HG03108 (cell line): ENCODE measurements at regions not wholly inside any gene's neighbourhood (a gene's known extent, or its start where the extent isn't known, plus 50 kb on each side); places are given as distances from the start of the nearest gene placed in this dataset.
"Not testable (repeated sequence)": the region's sequence is repeated elsewhere in the genome, so short reads cannot be mapped to it uniquely, and the experiment has no call there.

Source experiments
- ATAC-seq: cut with Tn5 transposase; IDR thresholded peaks from one replicate; pipeline ENCODE4 v1.9.1; 2021; ENCODE audit warnings: moderate library complexity; ENCODE audit not compliant: unreplicated experiment

DNA sequence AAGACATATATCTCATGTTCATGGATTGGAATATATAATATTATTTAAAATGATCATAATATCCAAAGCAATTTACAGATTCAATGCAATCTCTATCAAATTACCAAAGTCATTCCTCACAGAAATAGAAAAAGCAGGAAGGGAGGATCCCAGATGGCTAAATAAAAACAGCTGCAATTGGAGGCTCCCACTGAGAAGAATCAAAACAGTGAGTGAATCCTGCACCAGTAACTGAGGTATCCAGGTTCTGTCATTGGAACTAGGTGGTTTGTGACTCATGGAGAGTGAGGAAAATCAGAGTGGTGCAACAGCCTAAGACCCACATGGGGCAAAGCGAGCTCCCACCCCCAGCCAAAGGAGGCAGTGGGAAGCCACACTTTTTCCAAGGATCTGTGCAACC lies 128.4 kb downstream of the MTERF1 start:
- no peak for ATAC-seq

DNA sequence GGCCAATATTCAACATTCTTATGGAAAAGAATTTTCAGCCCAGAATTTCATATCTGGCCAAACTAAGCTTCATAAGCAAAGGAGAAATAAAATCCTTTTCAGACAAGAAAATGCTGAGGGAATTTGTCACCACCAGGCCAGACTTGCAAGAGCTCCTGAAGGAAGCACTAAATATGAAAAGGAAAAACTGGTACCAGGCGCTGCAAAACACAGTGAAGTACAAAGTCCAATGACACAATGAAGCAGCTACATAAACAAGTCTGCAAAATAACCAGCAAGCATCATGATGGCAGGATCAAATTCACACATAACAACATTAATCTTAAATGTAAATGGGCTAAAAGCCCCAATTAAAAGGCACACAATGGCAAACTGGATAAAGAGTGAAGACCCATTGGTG lies 126.2 kb downstream of the MTERF1 start:
- ATAC-seq: not testable (repeated sequence)

DNA sequence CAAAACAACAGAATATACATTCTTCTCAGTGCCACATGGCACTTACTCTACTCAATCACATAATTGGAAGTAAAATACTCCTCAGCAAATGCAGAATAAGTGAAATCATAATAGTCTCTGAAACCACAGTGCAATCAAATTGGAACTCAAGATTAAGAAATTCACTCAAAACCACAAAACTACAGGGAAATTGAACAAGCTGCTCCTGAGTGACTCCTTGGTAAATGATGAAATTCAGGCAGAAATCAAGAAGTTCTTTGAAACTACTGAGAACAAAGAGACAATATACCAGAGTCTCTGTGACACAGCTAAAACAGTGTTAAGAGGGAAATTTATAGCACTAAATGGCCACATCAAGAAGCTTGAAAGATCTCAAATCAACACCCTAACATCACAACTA lies 125.4 kb downstream of the MTERF1 start:
- not testable (repeated sequence) for ATAC-seq

DNA sequence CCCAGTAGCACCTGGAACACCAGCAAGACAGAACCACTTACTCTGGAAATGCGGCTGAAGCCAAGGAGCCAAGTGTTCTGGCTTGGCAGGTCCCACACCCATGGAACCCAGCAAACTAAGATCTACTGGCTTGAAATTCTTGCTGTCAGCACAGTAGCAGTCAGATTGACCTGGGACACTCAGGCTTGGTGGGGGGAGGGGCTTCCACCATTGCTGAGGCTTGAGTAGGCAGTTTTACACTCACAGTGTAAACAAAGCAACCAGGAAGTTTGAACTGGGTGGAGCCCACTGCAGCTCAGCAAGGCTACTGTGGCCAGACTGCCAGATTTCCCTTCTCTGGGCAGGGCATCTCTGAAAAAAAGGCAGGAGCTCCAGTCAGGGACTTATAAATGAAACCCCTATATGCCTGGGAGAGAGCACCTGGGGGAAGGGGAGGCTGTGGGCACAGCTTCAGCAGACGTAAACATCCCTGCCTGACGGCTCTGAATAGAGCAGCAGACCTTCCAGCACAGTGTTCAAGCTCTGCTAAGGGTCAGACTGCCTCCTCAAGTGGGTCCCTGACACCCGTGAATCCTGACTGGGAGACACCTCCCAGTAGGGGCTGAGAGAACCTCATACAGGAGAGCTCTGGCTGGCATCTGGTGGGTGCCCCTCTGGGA lies 121.2 kb downstream of the MTERF1 start:
- ATAC-seq: no peak

DNA sequence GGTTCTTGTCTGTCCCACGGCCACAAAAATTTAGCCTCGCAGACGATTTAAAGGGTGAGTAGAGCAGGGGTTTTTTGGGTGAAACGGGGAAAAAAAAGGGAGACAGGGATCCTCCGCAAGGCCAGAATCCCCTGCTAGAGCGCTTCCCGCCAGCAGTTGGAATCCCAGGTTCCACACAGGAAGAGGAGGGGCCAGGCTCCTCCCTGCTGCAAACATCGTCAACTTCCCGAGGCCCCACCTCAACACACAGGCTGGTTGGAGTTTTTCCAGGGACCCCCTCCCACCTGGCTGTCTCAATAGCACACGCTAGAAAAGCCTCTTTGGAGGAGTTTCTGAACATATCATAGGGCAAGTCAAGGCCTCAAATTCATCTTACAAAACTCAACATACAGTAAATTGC lies 112.7 kb downstream of the MTERF1 start:
- ATAC-seq: no peak

DNA sequence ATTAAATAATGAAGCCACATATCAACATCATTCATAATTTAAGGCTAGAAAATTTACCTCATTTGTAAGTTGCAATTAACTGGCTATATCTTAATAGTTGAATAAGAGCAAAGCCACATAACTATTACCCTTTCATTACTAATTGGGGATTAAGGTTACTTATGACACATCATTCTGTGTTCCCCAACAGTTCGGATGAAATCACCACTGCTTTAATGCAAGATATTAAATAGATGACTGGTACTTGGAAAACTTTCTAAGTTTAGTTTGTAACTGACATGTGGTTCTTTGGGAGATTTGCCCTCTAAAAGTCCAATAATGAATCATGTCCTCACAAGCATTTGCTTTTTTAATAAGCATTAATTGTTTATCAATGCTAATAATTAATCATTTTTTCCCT lies 109.1 kb downstream of the MTERF1 start:
- no peak for ATAC-seq

DNA sequence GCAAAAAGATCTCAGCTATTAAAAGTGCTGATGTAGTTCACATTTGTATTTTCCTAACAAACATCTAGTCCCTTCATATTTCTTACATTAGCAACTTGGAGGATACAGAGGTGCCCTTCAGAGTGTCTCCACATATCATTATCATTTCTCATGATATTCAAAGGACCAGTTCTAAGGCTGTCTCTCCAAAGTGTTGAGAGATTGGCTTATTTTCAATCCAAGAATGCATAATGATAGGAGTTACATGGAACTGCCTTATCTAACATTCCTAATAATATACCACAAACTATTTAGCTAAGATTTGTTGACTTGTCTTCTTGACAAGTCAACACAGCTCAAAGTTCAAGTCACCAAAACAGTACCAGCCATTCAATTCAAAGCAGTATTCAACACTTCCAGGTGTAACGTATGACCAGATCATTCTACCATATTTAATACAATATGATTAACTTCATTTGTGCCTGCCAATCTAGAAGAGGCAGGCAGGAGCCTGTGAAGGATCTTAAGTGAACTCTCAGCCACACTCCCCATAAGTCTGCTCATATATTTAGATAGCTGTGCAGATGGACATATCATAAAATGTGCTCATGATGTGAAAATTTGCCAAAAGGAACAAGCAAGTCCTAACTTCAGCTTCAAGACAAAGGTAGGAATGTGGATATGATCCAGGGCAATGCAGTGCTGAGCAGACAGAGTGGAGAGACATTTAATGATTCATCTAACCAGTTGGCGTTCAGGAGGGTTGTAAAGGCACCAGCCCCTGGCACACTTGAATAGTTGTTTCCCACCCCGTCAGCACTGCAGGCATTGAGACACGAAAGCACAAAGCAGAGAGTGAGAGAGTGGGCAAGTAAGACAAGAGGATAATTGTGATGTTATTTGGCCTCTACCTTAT lies 108.3 kb downstream of the MTERF1 start:
- ATAC-seq: no peak

DNA sequence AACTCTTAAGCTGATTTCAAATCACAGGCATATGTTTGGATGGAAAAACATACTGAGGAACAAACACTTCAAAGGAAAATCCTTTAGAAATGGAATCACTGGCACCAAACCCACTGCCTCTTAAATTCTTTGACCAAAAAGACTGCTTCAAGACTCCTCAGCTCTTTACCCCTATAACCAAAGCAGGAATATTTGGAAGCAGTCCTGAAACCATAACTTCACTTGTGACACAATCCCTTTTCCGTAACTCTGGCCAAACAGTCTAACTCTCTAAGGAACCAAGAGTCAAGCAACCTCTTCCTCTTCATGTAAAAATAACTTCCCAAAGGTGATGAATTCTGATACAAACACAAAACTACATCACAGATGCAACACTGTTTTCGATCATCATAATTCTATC lies 104.3 kb downstream of the MTERF1 start:
- no peak for ATAC-seq

DNA sequence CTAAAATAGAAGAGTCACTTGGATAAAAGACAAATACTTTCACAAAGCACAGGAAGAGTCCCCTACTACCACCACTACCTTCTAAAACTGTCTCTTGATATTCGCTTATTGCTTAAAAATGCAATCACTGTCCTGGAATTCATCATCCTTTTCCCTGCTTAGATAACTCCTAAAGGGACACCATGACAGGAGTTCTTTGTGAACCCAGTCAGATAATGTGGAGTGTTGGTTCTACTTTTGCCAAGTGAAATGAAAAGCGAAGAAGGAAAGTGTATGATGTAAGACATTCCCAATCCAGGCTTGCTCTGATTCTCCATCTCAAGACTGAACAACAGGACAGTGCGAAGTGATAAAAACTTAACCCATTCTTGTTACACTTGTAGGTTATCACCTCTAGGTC lies 103.0 kb downstream of the MTERF1 start:
- ATAC-seq: no peak

DNA sequence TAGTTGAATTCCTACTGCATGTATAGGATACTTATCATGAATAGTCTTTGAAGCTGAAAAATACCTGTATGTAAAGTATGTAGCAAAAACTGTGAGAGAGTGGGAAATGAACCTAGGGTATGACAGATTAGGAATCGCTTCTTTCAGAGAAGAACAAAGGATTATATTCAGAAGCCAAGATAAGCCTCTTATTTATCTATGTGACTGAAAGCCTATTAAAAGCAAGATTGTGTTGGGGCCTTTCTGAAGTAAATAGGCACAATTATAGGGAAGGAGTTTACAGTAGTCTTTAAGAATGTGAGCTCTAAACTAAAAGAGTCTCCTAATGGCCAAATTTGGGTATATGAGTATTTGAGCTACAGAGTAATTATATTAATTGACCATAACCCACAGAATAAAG lies 102.1 kb downstream of the MTERF1 start:
- ATAC-seq: no peak

DNA sequence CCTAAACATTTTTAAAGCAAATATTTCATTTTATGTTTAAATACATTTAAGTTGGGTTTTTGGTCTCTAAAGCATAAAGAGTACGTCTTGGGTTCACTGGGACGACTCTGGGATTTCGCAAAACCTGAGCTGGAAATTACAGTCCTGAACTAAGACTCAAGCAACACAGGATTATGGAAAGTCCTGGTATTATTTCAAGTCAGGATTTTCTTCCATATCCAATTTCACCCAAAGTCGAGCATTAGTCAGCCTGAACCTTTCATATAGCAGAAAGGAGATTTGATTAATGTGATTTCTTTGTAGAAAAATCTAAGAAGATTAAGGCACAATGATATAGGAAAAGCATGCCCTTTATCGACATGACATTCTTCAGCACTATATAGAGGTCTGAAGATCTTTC lies 100.0 kb downstream of the MTERF1 start:
- no peak for ATAC-seq

DNA sequence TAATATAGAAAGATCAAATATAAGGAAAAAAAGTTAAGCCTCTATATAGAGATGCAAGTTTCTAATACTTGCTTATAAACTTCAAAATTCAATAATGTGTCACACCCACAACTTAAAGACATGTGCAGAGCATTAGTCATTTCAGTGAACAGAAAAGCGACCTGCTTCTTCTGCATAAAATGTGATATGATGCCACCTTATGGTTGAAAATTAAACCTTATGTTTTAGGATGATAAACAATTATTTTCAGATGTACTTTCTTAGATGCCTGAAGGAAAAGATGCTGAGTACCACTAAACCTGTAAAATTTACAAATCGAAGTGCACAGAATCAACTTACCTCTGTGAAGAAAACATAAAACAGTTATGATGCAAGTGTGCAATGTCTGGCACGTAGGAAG lies 96.0 kb downstream of the MTERF1 start:
- no peak for ATAC-seq

DNA sequence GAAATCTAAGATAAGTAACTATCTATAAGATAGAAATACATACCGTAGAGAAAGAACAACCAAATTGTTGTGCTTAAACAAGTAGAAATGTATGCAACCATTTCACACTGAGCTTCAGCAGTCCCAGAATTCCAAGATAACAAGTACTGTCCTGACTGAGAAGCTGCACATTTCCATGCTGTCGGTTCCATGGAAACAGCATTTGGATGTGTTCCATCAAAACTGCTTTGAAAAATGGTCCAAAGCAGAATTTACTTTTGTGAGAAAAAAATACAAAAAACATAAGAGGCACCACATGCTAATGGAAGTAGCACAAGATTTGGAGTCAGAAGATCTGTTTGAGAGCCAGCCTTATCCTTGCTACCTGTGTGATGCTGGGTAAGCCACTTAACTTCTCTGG lies 92.6 kb downstream of the MTERF1 start:
- ATAC-seq: no peak

DNA sequence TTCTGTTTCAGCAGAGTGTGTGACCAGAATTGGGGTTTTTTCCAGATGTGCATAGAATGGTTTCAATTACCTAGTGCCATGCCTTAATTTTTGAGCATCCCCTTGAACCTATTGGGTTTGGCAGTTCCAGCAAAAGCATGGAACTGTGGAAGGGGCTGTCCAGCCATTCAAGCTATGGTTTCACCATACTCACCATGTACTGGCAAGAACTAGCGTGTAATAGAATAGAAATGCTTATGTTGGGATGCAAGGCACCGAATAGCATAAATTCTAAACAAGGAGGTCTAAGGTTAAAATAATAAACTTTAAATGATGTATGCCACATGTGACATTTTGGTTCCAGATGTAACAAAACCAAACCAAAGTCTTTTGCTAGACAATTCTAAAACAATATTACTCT lies 91.4 kb downstream of the MTERF1 start:
- no peak for ATAC-seq

DNA sequence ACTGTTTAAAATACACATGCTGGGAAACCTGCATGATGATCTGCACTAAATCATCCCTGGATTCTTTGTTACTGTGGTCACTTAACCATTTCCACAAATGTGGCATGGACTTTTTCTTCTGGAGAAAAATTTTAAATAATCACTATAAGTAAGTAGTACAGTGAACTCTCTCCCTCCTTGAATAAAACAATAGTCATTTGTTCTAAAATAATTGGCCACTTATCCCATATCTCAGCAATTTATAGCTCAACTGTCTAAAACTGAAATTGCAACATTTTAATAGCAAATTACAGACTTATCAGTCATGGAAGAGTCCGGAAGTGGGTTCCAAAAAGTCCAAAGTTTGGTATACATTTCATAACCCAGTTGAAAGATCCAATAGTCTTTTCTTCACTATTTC lies 90.9 kb downstream of the MTERF1 start:
- no peak for ATAC-seq

DNA sequence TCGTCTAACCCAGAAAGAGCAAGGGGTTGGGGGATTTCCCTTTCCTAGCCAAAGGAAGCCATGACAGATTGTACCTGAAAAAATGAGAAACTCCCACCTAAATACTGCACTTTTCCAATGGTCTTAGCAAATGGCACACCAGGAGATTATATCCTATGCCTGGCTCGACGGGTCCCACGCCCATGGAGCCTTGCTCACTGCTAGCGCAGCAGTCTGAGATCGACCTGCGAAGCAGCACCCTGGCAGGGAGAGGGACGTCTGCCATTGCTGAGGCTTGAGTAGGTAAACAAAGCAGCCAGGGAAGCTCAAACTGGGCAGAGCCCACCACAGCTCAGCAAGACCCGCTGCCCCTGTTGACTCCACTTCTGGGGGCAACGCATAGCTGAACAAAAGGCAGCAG lies 89.9 kb downstream of the MTERF1 start:
- ATAC-seq: not testable (repeated sequence)

DNA sequence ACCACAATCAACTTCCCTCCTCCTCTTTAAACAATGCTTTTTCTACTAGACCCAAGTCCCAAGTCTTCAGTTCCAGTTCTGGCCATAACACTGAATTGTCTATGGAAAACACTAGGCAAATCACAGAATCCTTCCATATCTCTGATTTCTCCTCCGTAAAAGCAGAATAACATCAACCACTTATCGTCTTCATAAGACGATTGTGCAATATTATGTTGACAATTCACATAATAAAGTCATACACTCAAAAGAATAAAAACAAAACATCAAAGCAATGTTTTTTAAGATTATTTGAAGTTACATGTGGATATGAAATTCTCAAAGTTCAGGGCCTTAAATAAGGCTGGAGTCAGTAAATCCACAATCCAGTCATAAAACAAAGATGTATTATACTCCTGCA lies 84.4 kb downstream of the MTERF1 start:
- ATAC-seq: no peak

DNA sequence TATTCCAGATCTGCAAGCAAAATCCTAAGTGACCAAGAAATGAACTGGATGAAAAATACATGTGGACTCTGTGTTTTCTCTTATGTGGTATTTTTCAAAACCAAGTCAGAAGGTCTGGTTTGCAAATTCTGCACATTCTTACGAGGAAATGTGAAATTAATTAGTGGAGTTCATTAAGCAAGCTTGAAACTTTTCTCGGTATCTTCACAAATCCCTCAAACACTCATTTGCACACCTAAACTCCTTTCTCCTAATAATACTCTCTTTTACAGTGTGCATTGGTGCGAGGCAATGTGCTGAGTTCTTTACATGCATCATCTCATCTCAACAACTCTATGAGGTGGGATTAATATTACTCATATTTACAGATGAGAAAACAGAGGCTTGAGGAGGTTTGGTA lies 82.1 kb downstream of the MTERF1 start:
- ATAC-seq: no peak

DNA sequence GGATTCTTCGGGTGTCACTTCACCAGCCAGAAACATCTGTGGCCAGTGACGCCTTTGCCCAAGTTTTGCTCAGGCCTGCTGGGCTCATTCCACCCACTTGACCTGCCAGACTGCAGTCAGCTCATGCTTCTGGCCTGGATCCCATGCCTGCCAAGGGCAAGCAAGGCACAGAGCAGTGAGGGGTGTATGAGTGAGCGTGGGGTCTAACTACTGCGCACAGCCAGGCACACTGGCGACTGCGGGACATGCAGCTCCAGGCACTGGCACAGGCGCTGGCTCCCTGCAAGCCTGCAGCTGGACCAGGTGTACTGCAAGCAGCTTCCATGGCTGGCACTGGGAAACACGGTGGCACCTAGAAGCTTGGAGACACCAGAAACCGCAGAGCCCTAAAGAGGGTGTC lies 80.1 kb downstream of the MTERF1 start:
- ATAC-seq: no peak

DNA sequence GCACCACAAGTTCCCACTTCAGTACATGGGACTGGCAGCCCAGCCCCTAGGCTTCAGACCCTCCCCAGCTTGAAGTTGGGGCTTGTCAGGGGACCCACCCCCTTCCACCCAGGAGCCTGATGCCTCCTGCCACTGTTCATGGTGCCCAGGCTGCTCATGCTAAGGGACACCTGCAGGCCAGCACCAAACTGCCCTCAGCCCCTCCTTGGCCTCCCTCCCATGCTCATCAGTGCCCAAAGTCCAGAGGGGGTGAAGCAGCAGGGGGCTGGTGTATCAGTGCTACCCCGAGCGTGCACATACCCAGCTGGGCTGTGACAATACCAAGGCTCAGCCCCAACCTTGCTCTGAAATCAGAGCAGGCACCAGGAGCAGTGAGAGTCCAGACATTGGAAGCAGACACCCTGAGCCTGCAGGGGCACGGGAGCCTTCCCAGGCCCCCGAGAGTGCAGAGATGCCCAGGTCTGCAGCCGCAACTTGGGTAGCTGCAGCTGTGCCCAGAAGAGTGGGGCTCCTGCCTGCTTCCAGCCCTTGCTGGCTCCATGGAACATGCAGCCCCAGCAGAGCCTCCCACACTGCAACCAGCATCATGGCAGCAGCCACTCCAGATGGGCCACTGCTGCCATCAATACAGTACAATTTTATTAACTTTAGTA lies 79.0 kb downstream of the MTERF1 start:
- ATAC-seq: no peak

DNA sequence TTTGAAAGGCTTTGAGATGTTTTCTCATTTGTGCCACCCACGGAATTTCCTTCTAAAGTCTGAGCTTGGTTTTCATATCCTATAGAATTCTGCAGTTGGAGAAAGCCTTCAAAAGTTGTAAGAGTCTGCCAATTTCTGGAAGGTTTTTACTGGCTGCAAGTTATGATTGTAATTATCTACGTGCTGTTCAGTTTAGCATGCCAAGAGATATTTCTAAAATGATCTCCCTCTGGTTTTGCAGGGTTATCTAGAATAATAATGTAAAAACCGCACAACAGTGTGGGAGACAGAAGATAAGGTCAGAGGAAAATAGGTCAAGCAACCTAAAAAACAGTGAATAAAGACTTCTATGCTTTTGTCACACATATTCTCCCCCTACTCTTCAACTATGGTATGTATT lies 69.3 kb downstream of the MTERF1 start:
- no peak for ATAC-seq

DNA sequence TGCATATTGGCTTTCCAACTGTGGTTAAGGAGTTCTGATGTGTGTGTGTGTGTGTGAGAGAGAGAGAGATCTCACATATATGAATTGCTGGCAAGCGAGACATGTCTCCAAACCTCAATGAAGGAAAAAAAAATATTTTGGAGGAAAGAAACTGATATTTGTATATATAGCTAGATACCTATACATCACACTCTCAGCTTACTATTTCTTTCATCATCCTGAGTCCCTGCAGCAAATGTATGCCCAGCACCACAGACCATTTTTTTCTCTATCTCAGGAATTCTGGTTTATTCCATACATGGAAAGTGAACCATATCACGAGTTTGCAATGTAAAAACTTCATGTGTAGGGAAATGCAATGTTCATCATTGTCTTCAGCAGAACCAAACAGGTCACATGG lies 68.9 kb downstream of the MTERF1 start:
- ATAC-seq: no peak
